ENCODE measurements at regions not wholly inside any gene's neighbourhood (a gene's known extent, or its start where the extent isn't known, plus 50 kb on each side); places are given as distances from the start of the nearest gene placed in this dataset.

- H3K36me3 ChIP-seq (ENCODE audit: control insufficient read depth, insufficient read depth, low read length), result no peaks in the 10 kb centered on the region
- H3K27me3 ChIP-seq (ENCODE audit: control insufficient read depth, insufficient read depth, low read length), result no peaks in the 10 kb centered on the region
- CTCF ChIA-PET, result no interaction called here
- H3K9me3 ChIP-seq (ENCODE audit: control insufficient read depth, insufficient read depth, low read depth, low read length), result no peaks in the 10 kb centered on the region
- no peak overlapping the region for H3K4me3 ChIP-seq (ENCODE audit: low read depth in 2 of 2, low read length in 2 of 2)
- no peak for TF ChIP-seq CTCF (IDR thresholded peaks at IDR 0.05)
- TF ChIP-seq REST (IDR thresholded peaks at IDR 0.05; ENCODE audit: insufficient read depth in 1 of 2, low read depth in 2 of 2, low read length in 1 of 2), result no peak
- no peak for TF ChIP-seq SIN3A (IDR thresholded peaks at IDR 0.05; ENCODE audit: borderline replicate concordance, insufficient read depth, low read depth, low read length)
- no peak for TF ChIP-seq TCF7L2 (IDR thresholded peaks at IDR 0.05; ENCODE audit: low read depth, low read length)
- BruUV-seq (replicated peaks), result no TSS peak
- no peak for DNase-seq (ENCODE audit: low read depth, low spot score)
- H3K27ac ChIP-seq (ENCODE audit: low read length), result no peak overlapping the region
- POLR2A ChIA-PET, result no interaction called here
- ATAC-seq, result no peak
- in situ Hi-C loops (cut with HindIII; ENCODE audit: low pct_unique_long_range_greater_than_20kb, low sequenced_read_pairs) (no loop called here), intact Hi-C loops (cut with micrococcal nuclease; ENCODE audit: unreplicated experiment) (no loop called here)
- no peaks in the 10 kb centered on the region for H3K4me1 ChIP-seq (ENCODE audit: control insufficient read depth, insufficient read depth, low read length)
Measured at GRCh38 chr22:49663311-49663711, 164.4 kb downstream of the BRD1 start.

- ATAC-seq (no peak), DNase-seq (ENCODE audit: low read depth, low spot score) (no peak)
- TF ChIP-seq REST (IDR thresholded peaks at IDR 0.05; ENCODE audit: insufficient read depth in 1 of 2, low read depth in 2 of 2, low read length in 1 of 2) (no peak), POLR2AphosphoS5 (IDR thresholded peaks at IDR 0.05; ENCODE audit: low read depth, low read length) (no peak)
- no TSS peak for BruUV-seq (replicated peaks)
- Histone ChIP-seq H3K27me3 (ENCODE audit: control insufficient read depth, insufficient read depth, low read length) (no peaks in the 10 kb centered on the region), H3K9me3 (ENCODE audit: control insufficient read depth, insufficient read depth, low read depth, low read length) (no peaks in the 10 kb centered on the region), H3K27ac (ENCODE audit: low read length) (no peak overlapping the region), H3K36me3 (ENCODE audit: control insufficient read depth, insufficient read depth, low read length) (no peaks in the 10 kb centered on the region), H3K4me1 (ENCODE audit: control insufficient read depth, insufficient read depth, low read length) (no peaks in the 10 kb centered on the region), H3K4me3 (ENCODE audit: low read depth in 2 of 2, low read length in 2 of 2) (no peak overlapping the region)
- intact Hi-C loops (cut with micrococcal nuclease; ENCODE audit: unreplicated experiment), result no loop called here
- in situ Hi-C loops (cut with HindIII; ENCODE audit: low pct_unique_long_range_greater_than_20kb, low sequenced_read_pairs), result no loop called here
- POLR2A ChIA-PET, result no interaction called here
- CTCF ChIA-PET, result no interaction called here
Measured at GRCh38 chr22:49662681-49663080, 165.0 kb downstream of the BRD1 start.

All from Panc1 (cell line).